ENCODE measurements at regions not wholly inside any gene's neighbourhood (a gene's known extent, or its start where the extent isn't known, plus 50 kb on each side); places are given as distances from the start of the nearest gene placed in this dataset.

- no peak for TF ChIP-seq ZNF407 (CRISPR knock-in tag; IDR thresholded peaks at IDR 0.05; ENCODE audit: not compliant biosample characterization)
- no peak for TF ChIP-seq DZIP1 (CRISPR knock-in tag; IDR thresholded peaks at IDR 0.05)
- no peak for TF ChIP-seq ZBTB8A (CRISPR knock-in tag; IDR thresholded peaks at IDR 0.05; ENCODE audit: borderline replicate concordance, low read depth)
- TF ChIP-seq ZFAT (CRISPR knock-in tag; conservative IDR thresholded peaks at IDR 0.05), result no peak
- no peak for TF ChIP-seq EZH2 (conservative IDR thresholded peaks at IDR 0.05; ENCODE audit: low read depth, low read length)
- no peak for TF ChIP-seq ZNF431 (CRISPR knock-in tag; IDR thresholded peaks at IDR 0.05; ENCODE audit: borderline replicate concordance, low read depth)
- no peak for TF ChIP-seq ASH2L (IDR thresholded peaks at IDR 0.05; ENCODE audit: insufficient read length, low read depth, low read length)
- TF ChIP-seq CTCF (CRISPR knock-in tag; IDR thresholded peaks at IDR 0.05), result no peak
- no peak for TF ChIP-seq SKIL (CRISPR knock-in tag; IDR thresholded peaks at IDR 0.05; ENCODE audit: borderline replicate concordance)
- no peak for TF ChIP-seq SOX6 (IDR thresholded peaks at IDR 0.05)
- no peak for TF ChIP-seq SOX6 (CRISPR knock-in tag; IDR thresholded peaks at IDR 0.05)
- TF ChIP-seq PRDM4 (CRISPR knock-in tag; IDR thresholded peaks at IDR 0.05; ENCODE audit: borderline replicate concordance), result no peak
Observed at GRCh38 chr4:101475246-101475645, 127.9 kb upstream of the PPP3CA start.
